ENCODE measurements at regions not wholly inside any gene's neighbourhood (a gene's known extent, or its start where the extent isn't known, plus 50 kb on each side); places are given as distances from the start of the nearest gene placed in this dataset.

- Histone ChIP-seq H3K4me3 (ENCODE audit: low read depth in 1 of 2, low read length in 2 of 2) (no peak overlapping the region), H3K27me3 (ENCODE audit: insufficient read depth, low read length, poor library complexity) (no peaks in the 10 kb centered on the region), H3K9ac (ENCODE audit: low read depth, low read length) (no peak overlapping the region), H4K20me1 (ENCODE audit: insufficient read depth, low read length) (no peaks in the 10 kb centered on the region), H3K9me3 (ENCODE audit: insufficient read depth, low read length, severe bottlenecking) (no peaks in the 10 kb centered on the region), H3K36me3 (ENCODE audit: insufficient read depth, low read length) (no peaks in the 10 kb centered on the region), H3K27ac (ENCODE audit: low read length) (no peak overlapping the region), H3K4me1 (ENCODE audit: insufficient read depth, low read length) (peaks cover 20% of the 10 kb centered on the region), H2AFZ (ENCODE audit: low read depth, low read length) (no peak overlapping the region), H3K79me2 (ENCODE audit: insufficient read depth, low read length) (no peaks in the 10 kb centered on the region), H3K4me2 (ENCODE audit: insufficient read depth, low read length) (no peak overlapping the region)
- ATAC-seq (ENCODE audit: insufficient read depth, low read depth): no peak
- no peak for DNase-seq
- TF ChIP-seq CTCF (IDR thresholded peaks at IDR 0.05; ENCODE audit: borderline replicate concordance, extremely low read depth, low read length, poor library complexity, severe bottlenecking) (no peak), EZH2 (IDR thresholded peaks at IDR 0.05; ENCODE audit: borderline replicate concordance, low read depth, low read length, severe bottlenecking) (no peak)
Observed at GRCh38 chr9:16202914-16203728, 650.3 kb downstream of the CCDC171 start.

GRCh38 chr9:16203729-16204573, 651.1 kb downstream of the CCDC171 start:
- peaks cover 20% of the 10 kb centered on the region for H3K4me1 ChIP-seq (ENCODE audit: insufficient read depth, low read length)
- H3K36me3 ChIP-seq (ENCODE audit: insufficient read depth, low read length): no peaks in the 10 kb centered on the region
- no peaks in the 10 kb centered on the region for H3K27me3 ChIP-seq (ENCODE audit: insufficient read depth, low read length, poor library complexity)
- H2AFZ ChIP-seq (ENCODE audit: low read depth, low read length): no peak overlapping the region
- no peaks in the 10 kb centered on the region for H3K9me3 ChIP-seq (ENCODE audit: insufficient read depth, low read length, severe bottlenecking)
- no peaks in the 10 kb centered on the region for H4K20me1 ChIP-seq (ENCODE audit: insufficient read depth, low read length)
- no peak overlapping the region for H3K27ac ChIP-seq (ENCODE audit: low read length)
- TF ChIP-seq CTCF (IDR thresholded peaks at IDR 0.05; ENCODE audit: borderline replicate concordance, extremely low read depth, low read length, poor library complexity, severe bottlenecking) (no peak), EZH2 (IDR thresholded peaks at IDR 0.05; ENCODE audit: borderline replicate concordance, low read depth, low read length, severe bottlenecking) (no peak)
- ATAC-seq (ENCODE audit: insufficient read depth, low read depth): no peak
- H3K4me2 ChIP-seq (ENCODE audit: insufficient read depth, low read length): no peak overlapping the region
- H3K9ac ChIP-seq (ENCODE audit: low read depth, low read length): no peak overlapping the region
- no peak for DNase-seq
- H3K4me3 ChIP-seq (ENCODE audit: low read depth in 1 of 2, low read length in 2 of 2): no peak overlapping the region
- H3K79me2 ChIP-seq (ENCODE audit: insufficient read depth, low read length): no peaks in the 10 kb centered on the region

- ATAC-seq (ENCODE audit: insufficient read depth, low read depth): no peak
- Histone ChIP-seq H3K36me3 (ENCODE audit: insufficient read depth, low read length) (no peaks in the 10 kb centered on the region), H4K20me1 (ENCODE audit: insufficient read depth, low read length) (no peaks in the 10 kb centered on the region), H2AFZ (ENCODE audit: low read depth, low read length) (no peak overlapping the region), H3K4me3 (ENCODE audit: low read depth in 1 of 2, low read length in 2 of 2) (no peak overlapping the region), H3K9me3 (ENCODE audit: insufficient read depth, low read length, severe bottlenecking) (no peaks in the 10 kb centered on the region), H3K9ac (ENCODE audit: low read depth, low read length) (no peak overlapping the region), H3K27ac (ENCODE audit: low read length) (no peak overlapping the region), H3K4me2 (ENCODE audit: insufficient read depth, low read length) (no peak overlapping the region), H3K27me3 (ENCODE audit: insufficient read depth, low read length, poor library complexity) (no peaks in the 10 kb centered on the region), H3K79me2 (ENCODE audit: insufficient read depth, low read length) (no peaks in the 10 kb centered on the region), H3K4me1 (ENCODE audit: insufficient read depth, low read length) (peaks cover 20% of the 10 kb centered on the region)
- no peak for DNase-seq
- TF ChIP-seq EZH2 (IDR thresholded peaks at IDR 0.05; ENCODE audit: borderline replicate concordance, low read depth, low read length, severe bottlenecking) (no peak), CTCF (IDR thresholded peaks at IDR 0.05; ENCODE audit: borderline replicate concordance, extremely low read depth, low read length, poor library complexity, severe bottlenecking) (no peak)
Observed at GRCh38 chr9:16205455-16205854, 652.6 kb downstream of the CCDC171 start.

Data from DND-41 (cell line).